ENCODE measurements at regions not wholly inside any gene's neighbourhood (a gene's known extent, or its start where the extent isn't known, plus 50 kb on each side); places are given as distances from the start of the nearest gene placed in this dataset.

GRCh38 chr1:62952596-62952995 lies 168.7 kb downstream of the ATG4C start:
- no peak for TF ChIP-seq RARB (CRISPR knock-in tag; IDR thresholded peaks at IDR 0.05)
- TF ChIP-seq TOX (CRISPR knock-in tag; IDR thresholded peaks at IDR 0.05; ENCODE audit: borderline replicate concordance) = no peak
- no peak for TF ChIP-seq ZNF8 (CRISPR knock-in tag; IDR thresholded peaks at IDR 0.05)
- no peak for TF ChIP-seq POU6F1 (CRISPR knock-in tag; IDR thresholded peaks at IDR 0.05; ENCODE audit: borderline replicate concordance, low read depth)
- TF ChIP-seq ZFP3 (CRISPR knock-in tag; IDR thresholded peaks at IDR 0.05) = no peak
- TF ChIP-seq GLIS3 (CRISPR knock-in tag; IDR thresholded peaks at IDR 0.05) = no peak
